ENCODE measurements at regions not wholly inside any gene's neighbourhood (a gene's known extent, or its start where the extent isn't known, plus 50 kb on each side); places are given as distances from the start of the nearest gene placed in this dataset.
"Not testable (repeated sequence)": the region's sequence is repeated elsewhere in the genome, so short reads cannot be mapped to it uniquely, and the experiment has no call there.

GRCh38 chr6:23554953-23555352, 571.1 kb upstream of the NRSN1 start:
- TF ChIP-seq CTCF, POLR2A (IDR thresholded peaks at IDR 0.05): not testable (repeated sequence)
